ENCODE measurements at regions not wholly inside any gene's neighbourhood (a gene's known extent, or its start where the extent isn't known, plus 50 kb on each side); places are given as distances from the start of the nearest gene placed in this dataset.
"Not testable (repeated sequence)": the region's sequence is repeated elsewhere in the genome, so short reads cannot be mapped to it uniquely, and the experiment has no call there.

GRCh38 chr7:112540839-112541577 is 60.2 kb downstream of the LSMEM1 start:
- no peak for DNase-seq (ENCODE audit: low spot score)

- no peak for DNase-seq (ENCODE audit: low spot score)
Observed at GRCh38 chr7:112546723-112547513, 66.1 kb downstream of the LSMEM1 start.

GRCh38 chr7:112547916-112548315 is 67.1 kb downstream of the LSMEM1 start:
- no peak for DNase-seq (ENCODE audit: low spot score)

- DNase-seq (ENCODE audit: low spot score) = peak; percentile 75
Observed at GRCh38 chr7:112550468-112551060, 69.8 kb downstream of the LSMEM1 start.

GRCh38 chr7:112551521-112551920 is 70.7 kb downstream of the LSMEM1 start:
- not testable (repeated sequence) for DNase-seq (ENCODE audit: low spot score)

- DNase-seq (ENCODE audit: low spot score) = no peak
Observed at GRCh38 chr7:112554591-112554990, 73.8 kb downstream of the LSMEM1 start.

GRCh38 chr7:112556633-112557032 is 75.8 kb downstream of the LSMEM1 start:
- DNase-seq (ENCODE audit: low spot score) = no peak

GRCh38 chr7:112566442-112567324 is 85.9 kb downstream of the LSMEM1 start:
- no peak for DNase-seq (ENCODE audit: low spot score)

GRCh38 chr7:112567388-112567787 is 86.6 kb downstream of the LSMEM1 start:
- DNase-seq (ENCODE audit: low spot score) = no peak

- DNase-seq (ENCODE audit: low spot score) = no peak
Observed at GRCh38 chr7:112571852-112572607, 91.2 kb downstream of the LSMEM1 start.

GRCh38 chr7:112572669-112573301 is 92.0 kb downstream of the LSMEM1 start:
- no peak for DNase-seq (ENCODE audit: low spot score)

- DNase-seq (ENCODE audit: low spot score) = peak; percentile 23
Observed at GRCh38 chr7:112573302-112574039, 92.7 kb downstream of the LSMEM1 start.

- peak; percentile 21 for DNase-seq (ENCODE audit: low spot score)
Observed at GRCh38 chr7:112575864-112576263, 95.1 kb downstream of the LSMEM1 start.

GRCh38 chr7:112579388-112579787 is 98.6 kb downstream of the LSMEM1 start:
- DNase-seq (ENCODE audit: low spot score) = no peak

GRCh38 chr7:112580717-112581435 is 100.1 kb downstream of the LSMEM1 start:
- DNase-seq (ENCODE audit: low spot score) = no peak

GRCh38 chr7:112581529-112581928 is 100.7 kb downstream of the LSMEM1 start:
- no peak for DNase-seq (ENCODE audit: low spot score)

- DNase-seq (ENCODE audit: low spot score) = no peak
Observed at GRCh38 chr7:112584290-112584689, 103.5 kb downstream of the LSMEM1 start.

- no peak for DNase-seq (ENCODE audit: low spot score)
Observed at GRCh38 chr7:112587504-112587903, 106.7 kb downstream of the LSMEM1 start.

GRCh38 chr7:112592565-112593263 is 111.9 kb downstream of the LSMEM1 start:
- not testable (repeated sequence) for DNase-seq (ENCODE audit: low spot score)

Measured in kidney capillary endothelial cell (primary cell).